CD4-positive, alpha-beta T cell treated with Interferon alpha-2 for 1 hour (primary cell): ENCODE measurements at regions not wholly inside any gene's neighbourhood (a gene's known extent, or its start where the extent isn't known, plus 50 kb on each side); places are given as distances from the start of the nearest gene placed in this dataset.

Experiments used
- DNase-seq, 2 donors: peaks; one replicate each; pipeline ENCODE4 v3.0.0-alpha.2; 2020 to 2022

- DNase-seq: no peak
Measured at GRCh38 chr2:236317938-236318396, 53.8 kb upstream of the ASB18 start.

GRCh38 chr2:236318401-236318800 lies 54.2 kb upstream of the ASB18 start:
- DNase-seq: no peak

- no peak for DNase-seq
Measured at GRCh38 chr2:236319036-236319435, 54.8 kb upstream of the ASB18 start.

GRCh38 chr2:236321415-236321814 lies 57.2 kb upstream of the ASB18 start:
- no peak for DNase-seq

- DNase-seq: no peak
Measured at GRCh38 chr2:236333417-236334121, 69.4 kb upstream of the ASB18 start.

GRCh38 chr2:236334122-236334876 lies 70.1 kb upstream of the ASB18 start:
- DNase-seq: no peak

- no peak for DNase-seq
Measured at GRCh38 chr2:236335696-236336574, 71.7 kb upstream of the ASB18 start.

GRCh38 chr2:236336575-236337464 lies 72.6 kb upstream of the ASB18 start:
- no peak for DNase-seq

GRCh38 chr2:236337465-236338325 lies 73.5 kb upstream of the ASB18 start:
- DNase-seq: no peak

GRCh38 chr2:236338495-236339184 lies 74.4 kb upstream of the ASB18 start:
- no peak for DNase-seq

- no peak for DNase-seq
Measured at GRCh38 chr2:236340251-236340650, 76.0 kb upstream of the ASB18 start.

GRCh38 chr2:236341067-236341466 lies 76.9 kb upstream of the ASB18 start:
- DNase-seq: no peak

- DNase-seq: no peak
Measured at GRCh38 chr2:236341721-236342120, 77.5 kb upstream of the ASB18 start.

- DNase-seq: no peak
Measured at GRCh38 chr2:236342507-236342906, 78.3 kb upstream of the ASB18 start.

GRCh38 chr2:236342951-236343350 lies 78.7 kb upstream of the ASB18 start:
- no peak for DNase-seq

- peak; percentile 51 to 71 for DNase-seq
Measured at GRCh38 chr2:236343400-236344161, 79.4 kb upstream of the ASB18 start.

- DNase-seq: no peak
Measured at GRCh38 chr2:236344446-236344845, 80.2 kb upstream of the ASB18 start.

GRCh38 chr2:236345081-236345714 lies 81.0 kb upstream of the ASB18 start:
- no peak for DNase-seq

- no peak for DNase-seq
Measured at GRCh38 chr2:236346366-236346765, 82.2 kb upstream of the ASB18 start.
